Fibroblast of mammary gland (primary cell): ENCODE measurements at regions not wholly inside any gene's neighbourhood (a gene's known extent, or its start where the extent isn't known, plus 50 kb on each side); places are given as distances from the start of the nearest gene placed in this dataset.

Experiments used
- DNase-seq: peaks from one replicate; pipeline ENCODE4 v3.0.0-alpha.2; 2010; ENCODE audit warnings: low read depth
- H3K4me3 ChIP-seq: 2 replicates; pipeline ENCODE4 v1.5.1; 2011; ENCODE audit warnings: low read depth, mild to moderate bottlenecking, low read length, moderate library complexity; ENCODE audit not compliant: control insufficient read depth
- TF ChIP-seq, protein P1 (sequence below): conservative IDR thresholded peaks from 2 replicates; pipeline ENCODE4 v1.5.1; 2011; ENCODE audit warnings: low read depth, low read length, inconsistent platforms; ENCODE audit not compliant: control insufficient read depth, insufficient read depth

DNA sequence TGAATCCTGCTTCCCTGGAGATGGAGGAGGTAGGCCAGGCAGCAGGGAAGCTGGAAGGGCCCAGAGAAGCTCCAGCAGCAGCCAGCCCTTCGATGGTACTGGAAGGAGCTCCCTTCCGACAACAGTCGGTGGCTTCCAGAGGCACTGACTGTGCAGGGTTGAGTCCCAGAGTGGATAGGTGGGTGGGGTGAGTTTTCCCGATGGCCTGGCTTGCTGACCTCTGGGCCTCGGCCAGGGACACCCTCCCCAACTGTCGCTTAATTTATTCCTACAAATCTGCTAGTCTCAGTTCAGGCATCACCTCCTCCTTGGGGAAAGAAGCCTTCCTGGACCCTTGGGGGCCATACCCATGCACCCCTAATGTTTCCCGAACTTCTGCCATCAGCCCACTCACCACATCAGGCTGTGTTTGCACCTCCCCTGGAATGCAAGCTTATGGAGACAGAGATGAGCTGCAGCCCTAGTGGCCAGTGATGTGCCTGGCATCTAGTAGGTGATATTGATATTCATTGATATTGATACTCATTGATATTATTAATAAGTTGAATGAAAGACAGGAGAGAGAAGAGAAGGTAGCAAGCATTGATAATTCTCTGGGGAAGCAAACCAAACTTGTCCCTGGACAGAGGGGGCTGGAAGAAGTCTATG, 104.6 kb upstream of the BOD1 start:
- H3K4me3 ChIP-seq, result no peak overlapping the region
- TF ChIP-seq, protein P1, sequence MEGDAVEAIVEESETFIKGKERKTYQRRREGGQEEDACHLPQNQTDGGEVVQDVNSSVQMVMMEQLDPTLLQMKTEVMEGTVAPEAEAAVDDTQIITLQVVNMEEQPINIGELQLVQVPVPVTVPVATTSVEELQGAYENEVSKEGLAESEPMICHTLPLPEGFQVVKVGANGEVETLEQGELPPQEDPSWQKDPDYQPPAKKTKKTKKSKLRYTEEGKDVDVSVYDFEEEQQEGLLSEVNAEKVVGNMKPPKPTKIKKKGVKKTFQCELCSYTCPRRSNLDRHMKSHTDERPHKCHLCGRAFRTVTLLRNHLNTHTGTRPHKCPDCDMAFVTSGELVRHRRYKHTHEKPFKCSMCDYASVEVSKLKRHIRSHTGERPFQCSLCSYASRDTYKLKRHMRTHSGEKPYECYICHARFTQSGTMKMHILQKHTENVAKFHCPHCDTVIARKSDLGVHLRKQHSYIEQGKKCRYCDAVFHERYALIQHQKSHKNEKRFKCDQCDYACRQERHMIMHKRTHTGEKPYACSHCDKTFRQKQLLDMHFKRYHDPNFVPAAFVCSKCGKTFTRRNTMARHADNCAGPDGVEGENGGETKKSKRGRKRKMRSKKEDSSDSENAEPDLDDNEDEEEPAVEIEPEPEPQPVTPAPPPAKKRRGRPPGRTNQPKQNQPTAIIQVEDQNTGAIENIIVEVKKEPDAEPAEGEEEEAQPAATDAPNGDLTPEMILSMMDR, result no peak
- DNase-seq, result no peak

DNA sequence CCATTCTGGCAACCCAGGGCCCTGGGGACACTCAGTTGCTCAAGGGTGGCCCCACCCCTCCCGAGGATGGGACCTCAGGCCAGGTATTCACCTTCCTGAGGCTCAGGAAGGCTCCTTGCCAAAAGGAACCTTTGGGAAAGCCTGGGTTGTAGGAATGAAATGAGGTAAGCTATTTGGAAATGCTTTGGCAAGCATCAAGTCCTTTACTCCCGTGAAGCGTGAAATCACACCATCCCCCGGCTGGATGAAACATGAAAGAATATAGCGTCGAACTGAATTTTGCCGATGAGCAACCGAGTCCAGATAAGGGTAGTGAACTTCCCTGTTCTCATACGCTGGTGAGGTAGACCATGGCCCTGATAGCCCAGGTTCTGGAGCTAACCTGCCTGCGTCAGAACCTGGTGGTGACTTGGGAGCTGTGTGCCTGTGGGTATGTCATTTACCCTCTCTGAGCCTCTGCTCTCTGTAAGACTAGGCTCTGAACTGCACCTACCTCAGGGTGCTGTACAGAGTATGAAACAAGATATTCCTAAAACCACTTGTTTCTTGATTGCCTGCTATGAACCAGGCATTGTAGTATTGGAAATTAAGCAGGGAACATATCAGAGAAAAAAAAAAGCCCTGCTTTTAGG, 105.3 kb upstream of the BOD1 start:
- H3K4me3 ChIP-seq, result no peak overlapping the region
- no peak for DNase-seq
- TF ChIP-seq, protein P1, result no peak

DNA sequence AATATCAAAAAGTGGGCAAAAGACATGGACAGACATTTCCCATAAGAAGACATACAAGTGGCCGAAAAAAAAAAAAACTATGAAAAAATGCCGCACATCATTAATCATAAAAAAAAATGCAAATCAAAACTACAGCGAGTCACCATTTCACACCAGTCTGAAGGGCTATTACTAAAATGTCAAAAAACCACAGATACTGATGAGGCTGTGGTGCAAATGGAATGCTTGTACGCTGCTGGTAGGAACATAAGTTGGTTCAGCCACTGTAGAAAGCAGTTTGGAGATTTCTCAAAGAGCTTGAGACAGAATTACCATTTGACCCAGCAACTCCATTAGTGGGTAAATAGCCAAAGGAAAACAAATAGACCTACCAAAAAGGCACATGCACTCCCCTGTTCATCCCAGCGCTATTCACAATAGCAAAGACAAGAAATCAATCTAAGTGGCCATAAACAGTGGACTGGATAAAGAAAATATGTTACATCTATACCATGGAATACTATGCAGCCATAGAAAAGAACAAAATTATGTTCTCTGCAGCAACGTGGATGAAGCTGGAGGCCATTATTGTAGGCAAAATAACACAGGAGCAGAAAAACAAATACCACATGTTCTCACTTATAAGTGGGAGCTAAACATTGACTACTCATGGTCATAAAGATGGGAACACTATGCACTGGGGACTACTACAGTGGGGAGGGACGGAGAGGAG, 110.6 kb upstream of the BOD1 start:
- no peak for DNase-seq
- TF ChIP-seq, protein P1, result no peak
- no peak overlapping the region for H3K4me3 ChIP-seq

DNA sequence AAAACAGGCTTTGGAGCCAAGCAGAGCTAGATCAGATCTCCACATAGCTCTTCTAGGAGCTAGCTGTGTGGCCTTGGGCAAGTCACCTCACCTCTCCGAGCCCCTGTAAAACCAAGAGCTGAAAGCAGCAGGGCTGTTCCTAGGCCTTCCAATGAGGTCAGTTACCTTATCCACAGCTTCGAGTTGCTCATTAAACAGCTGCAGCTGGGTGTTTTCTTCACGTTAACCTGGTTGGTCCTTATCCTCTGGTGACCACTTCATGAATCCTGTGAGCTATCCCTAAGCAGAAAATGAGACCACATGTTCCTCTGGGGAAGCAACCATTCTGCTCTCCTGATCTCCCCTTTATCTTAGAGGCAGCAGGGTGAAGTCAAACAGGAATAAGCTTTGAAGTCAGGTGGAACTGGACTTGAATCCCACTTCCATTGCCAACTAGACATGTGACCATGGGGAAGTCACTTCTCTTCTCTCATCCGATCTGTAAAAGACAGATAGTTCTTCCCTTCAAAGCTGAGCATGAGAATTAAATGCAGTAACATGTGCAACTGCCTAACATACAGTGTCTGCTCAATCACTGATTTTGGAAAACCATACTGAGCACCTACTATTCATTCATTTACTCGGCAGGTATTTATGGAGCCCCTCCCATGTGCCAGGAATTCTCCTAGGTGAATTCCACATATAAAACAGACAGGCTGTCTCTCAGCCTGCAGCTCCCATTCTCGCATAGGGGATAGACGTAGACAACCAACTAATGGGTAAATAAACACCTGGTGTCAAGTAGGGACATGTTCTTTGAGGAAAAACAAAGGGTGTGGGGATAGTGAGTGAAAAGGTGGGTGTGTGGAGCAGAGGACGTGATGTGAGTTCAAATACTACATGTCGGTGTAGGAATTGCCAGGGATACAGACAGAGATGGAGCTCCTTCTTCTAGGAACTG, 111.7 kb upstream of the BOD1 start:
- TF ChIP-seq, protein P1, result no peak
- no peak for DNase-seq
- no peak overlapping the region for H3K4me3 ChIP-seq

DNA sequence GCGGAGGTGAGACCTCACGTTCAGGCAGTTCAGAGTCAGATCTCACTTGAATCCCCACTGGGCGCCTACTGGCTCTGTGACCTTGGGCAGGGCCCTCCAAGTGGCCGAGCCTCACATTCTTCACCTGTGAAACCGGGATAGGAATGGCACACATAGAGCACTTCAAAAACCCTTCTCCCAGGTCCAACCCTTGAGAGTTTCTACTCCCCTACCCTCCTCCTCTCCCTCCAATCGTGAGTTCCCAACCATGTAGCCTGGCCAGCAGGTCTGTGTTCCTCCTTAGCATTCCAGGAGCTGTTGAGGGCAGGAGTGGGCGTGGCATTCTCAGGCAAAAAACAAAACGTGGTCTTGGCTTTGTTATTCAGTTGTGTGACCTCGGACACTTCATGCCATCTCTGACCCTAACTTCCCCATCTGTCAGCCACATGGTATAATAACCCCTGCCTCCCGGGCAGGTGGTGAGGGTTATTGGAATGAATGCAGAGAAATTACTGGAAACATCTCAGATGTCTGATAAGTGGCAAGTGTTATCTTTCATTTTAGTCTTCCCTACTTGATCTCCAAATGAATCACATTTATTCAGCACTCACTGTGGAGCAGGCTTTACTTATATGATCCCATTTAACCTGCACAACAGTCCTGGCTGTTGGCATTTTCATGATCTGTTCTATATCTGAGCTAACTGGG, 112.8 kb upstream of the BOD1 start:
- no peak for DNase-seq
- TF ChIP-seq, protein P1, result no peak
- no peak overlapping the region for H3K4me3 ChIP-seq
